ENCODE measurements at regions not wholly inside any gene's neighbourhood (a gene's known extent, or its start where the extent isn't known, plus 50 kb on each side); places are given as distances from the start of the nearest gene placed in this dataset.
A peak's percentile ranks its signal among the peaks of the same experiment; 100 is the strongest.
"Not testable (repeated sequence)": the region's sequence is repeated elsewhere in the genome, so short reads cannot be mapped to it uniquely, and the experiment has no call there.

GRCh38 chr19:14267224-14267741 lies 61.3 kb upstream of the ADGRL1 start:
- H3K36me3 ChIP-seq (ENCODE audit: control insufficient read depth in 5 of 5, insufficient read depth in 5 of 5, low read length in 5 of 5): no peaks in the 10 kb centered on the region
- H3K27ac ChIP-seq (ENCODE audit: low read depth, low read length): no peak overlapping the region
- H3K9ac ChIP-seq (ENCODE audit: low read length in 5 of 5): no peak overlapping the region
- H3K9me3 ChIP-seq (ENCODE audit: control insufficient read depth in 5 of 5, low read length in 5 of 5): no peaks in the 10 kb centered on the region
- H3K27me3 ChIP-seq (ENCODE audit: control insufficient read depth in 5 of 5, insufficient read depth in 4 of 5, low read length in 5 of 5): peaks cover 5 to 23% (median 15%) of the 10 kb centered on the region in 5 donors
- H3K4me1 ChIP-seq (ENCODE audit: control insufficient read depth in 5 of 5, insufficient read depth in 5 of 5, low read length in 5 of 5): peaks cover 0 to 6% (median 6%) of the 10 kb centered on the region in 5 donors
- H3K4me3 ChIP-seq (ENCODE audit: low read depth in 1 of 5, low read length in 5 of 5): no peak overlapping the region

- H3K4me1 ChIP-seq (ENCODE audit: control insufficient read depth in 5 of 5, insufficient read depth in 5 of 5, low read length in 5 of 5); H3K36me3 ChIP-seq (ENCODE audit: control insufficient read depth in 5 of 5, insufficient read depth in 5 of 5, low read length in 5 of 5); H3K9ac ChIP-seq (ENCODE audit: low read length in 5 of 5); H3K4me3 ChIP-seq (ENCODE audit: low read depth in 1 of 5, low read length in 5 of 5); H3K9me3 ChIP-seq (ENCODE audit: control insufficient read depth in 5 of 5, low read length in 5 of 5); H3K27ac ChIP-seq (ENCODE audit: low read depth, low read length): not testable (repeated sequence)
- H3K27me3 ChIP-seq (ENCODE audit: control insufficient read depth in 5 of 5, insufficient read depth in 4 of 5, low read length in 5 of 5): peaks cover 5 to 23% (median 15%) of the 10 kb centered on the region in 5 donors
Measured at GRCh38 chr19:14266208-14266607, 60.2 kb upstream of the ADGRL1 start.

- H3K27ac ChIP-seq (ENCODE audit: low read depth, low read length): no peak overlapping the region
- H3K9ac ChIP-seq (ENCODE audit: low read length in 5 of 5): peak overlapping the region in 2 of 5 donors; percentile 20 to 37
- H3K36me3 ChIP-seq (ENCODE audit: control insufficient read depth in 5 of 5, insufficient read depth in 5 of 5, low read length in 5 of 5): no peaks in the 10 kb centered on the region
- no peak overlapping the region for H3K4me3 ChIP-seq (ENCODE audit: low read depth in 1 of 5, low read length in 5 of 5)
- H3K27me3 ChIP-seq (ENCODE audit: control insufficient read depth in 5 of 5, insufficient read depth in 4 of 5, low read length in 5 of 5): peaks cover 5 to 23% (median 15%) of the 10 kb centered on the region in 5 donors
- H3K9me3 ChIP-seq (ENCODE audit: control insufficient read depth in 5 of 5, low read length in 5 of 5): no peaks in the 10 kb centered on the region
- peaks cover 0 to 6% (median 6%) of the 10 kb centered on the region in 5 donors for H3K4me1 ChIP-seq (ENCODE audit: control insufficient read depth in 5 of 5, insufficient read depth in 5 of 5, low read length in 5 of 5)
Measured at GRCh38 chr19:14265290-14266036, 59.5 kb upstream of the ADGRL1 start.

- H3K9me3 ChIP-seq (ENCODE audit: control insufficient read depth in 5 of 5, low read length in 5 of 5); H3K4me1 ChIP-seq (ENCODE audit: control insufficient read depth in 5 of 5, insufficient read depth in 5 of 5, low read length in 5 of 5); H3K4me3 ChIP-seq (ENCODE audit: low read depth in 1 of 5, low read length in 5 of 5); H3K9ac ChIP-seq (ENCODE audit: low read length in 5 of 5); H3K27ac ChIP-seq (ENCODE audit: low read depth, low read length); H3K36me3 ChIP-seq (ENCODE audit: control insufficient read depth in 5 of 5, insufficient read depth in 5 of 5, low read length in 5 of 5); H3K27me3 ChIP-seq (ENCODE audit: control insufficient read depth in 5 of 5, insufficient read depth in 4 of 5, low read length in 5 of 5): not testable (repeated sequence)
Measured at GRCh38 chr19:14255902-14256649, 50.1 kb upstream of the ADGRL1 start.
